SU-DHL-6 (cell line): ENCODE measurements at regions not wholly inside any gene's neighbourhood (a gene's known extent, or its start where the extent isn't known, plus 50 kb on each side); places are given as distances from the start of the nearest gene placed in this dataset.

Source experiments
- H2AFZ ChIP-seq: fragments of 200-600 bp; sonication (generic); 2 replicates; pipeline ENCODE4 v1.6.1; 2014; ENCODE audit warnings: low read depth, mild to moderate bottlenecking, moderate library complexity, mixed read lengths, antibody characterized with exemption, low read length; ENCODE audit not compliant: severe bottlenecking
- H3F3A ChIP-seq: fragments of 200-600 bp; shearing (Covaris generic); 2 replicates; pipeline ENCODE4 v1.6.0; 2016; ENCODE audit warnings: antibody characterized with exemption, mild to moderate bottlenecking; ENCODE audit not compliant: insufficient read depth
- H3K27ac ChIP-seq: fragments of 200-600 bp; sonication (generic); 2 replicates; pipeline ENCODE4 v1.5.1; 2016; ENCODE audit warnings: low read depth, mild to moderate bottlenecking, low read length, moderate library complexity, mixed read lengths
- H3K27me3 ChIP-seq: fragments of 200-600 bp; sonication (generic), shearing (Covaris generic); 2 replicates; pipeline ENCODE4 v1.6.0; 2014; ENCODE audit warnings: mild to moderate bottlenecking, low read length
- H3K36me3 ChIP-seq: fragments of 200-600 bp; sonication (generic); 2 replicates; pipeline ENCODE4 v1.6.1; 2014; ENCODE audit warnings: mild to moderate bottlenecking, low read length, mixed read lengths
- H3K4me2 ChIP-seq: fragments of 300-600, 200-600 bp; shearing (Covaris generic), sonication (generic); 2 replicates; pipeline ENCODE4 v1.6.0; 2014; ENCODE audit warnings: low read length, low read depth, mild to moderate bottlenecking; ENCODE audit not compliant: poor library complexity, severe bottlenecking
- H3K4me3 ChIP-seq: fragments of 200-600 bp; sonication (generic); 2 replicates; pipeline ENCODE4 v1.5.1; 2014; ENCODE audit warnings: antibody characterized with exemption, low read length, mild to moderate bottlenecking, mixed read lengths; ENCODE audit not compliant: insufficient read depth, poor library complexity, severe bottlenecking
- H3K79me2 ChIP-seq: fragments of 200-600 bp; sonication (generic); 2 replicates; pipeline ENCODE4 v1.6.1; 2014; ENCODE audit warnings: mild to moderate bottlenecking, low read length, moderate library complexity; ENCODE audit not compliant: insufficient read depth
- H3K9ac ChIP-seq: fragments of 200-600 bp; sonication (generic); 2 replicates; pipeline ENCODE4 v1.7.0; 2014; ENCODE audit warnings: mild to moderate bottlenecking, low read length
- H3K9me2 ChIP-seq: fragments of 200-600 bp; sonication (generic); replicated peaks from 2 replicates; pipeline ENCODE4 v1.6.1; 2014; ENCODE audit warnings: low read length; ENCODE audit not compliant: insufficient read depth
- H3K9me3 ChIP-seq: fragments of 200-600 bp; sonication (generic); 2 replicates; pipeline ENCODE4 v1.6.1; 2014; ENCODE audit warnings: low read length, mixed read lengths; ENCODE audit not compliant: insufficient read depth
- H4K20me1 ChIP-seq: fragments of 200-600 bp; sonication (generic); 2 replicates; pipeline ENCODE4 v1.6.1; 2014; ENCODE audit warnings: low read depth, mild to moderate bottlenecking, antibody characterized with exemption, low read length, moderate library complexity, mixed read lengths
- CTCF ChIP-seq: fragments of 200-600 bp; sonication (generic); IDR thresholded peaks from one replicate; pipeline ENCODE4 v1.5.1; 2017; ENCODE audit warnings: antibody characterized with exemption, mild to moderate bottlenecking, low read length, moderate library complexity; ENCODE audit not compliant: insufficient read depth, poor library complexity, severe bottlenecking
- EZH2phosphoT487 ChIP-seq: fragments of 200-600 bp; sonication (generic), shearing (Covaris generic); conservative IDR thresholded peaks from 2 replicates; pipeline ENCODE4 v1.6.1; 2018; ENCODE audit warnings: mild to moderate bottlenecking, antibody characterized with exemption, low read length, moderate library complexity, mixed read lengths

GRCh38 chr9:31608416-31608815 lies 776.0 kb upstream of the ACO1 start:
- no peaks in the 10 kb centered on the region for H3K9me3 ChIP-seq
- H3K9ac ChIP-seq: no peak overlapping the region
- no peak for TF ChIP-seq CTCF
- TF ChIP-seq EZH2phosphoT487: no peak
- H3K9me2 ChIP-seq: no peaks in the 10 kb centered on the region
- H4K20me1 ChIP-seq: no peaks in the 10 kb centered on the region
- H3K27ac ChIP-seq: no peak overlapping the region
- H3K4me2 ChIP-seq: no peak overlapping the region
- no peaks in the 10 kb centered on the region for H3F3A ChIP-seq
- H3K4me3 ChIP-seq: no peak overlapping the region
- H3K36me3 ChIP-seq: no peaks in the 10 kb centered on the region
- no peaks in the 10 kb centered on the region for H3K79me2 ChIP-seq
- no peak overlapping the region for H2AFZ ChIP-seq
- H3K27me3 ChIP-seq: no peaks in the 10 kb centered on the region

GRCh38 chr9:31608881-31609280 lies 775.6 kb upstream of the ACO1 start:
- Histone ChIP-seq H3K79me2 (no peaks in the 10 kb centered on the region), H2AFZ (no peak overlapping the region), H4K20me1 (no peaks in the 10 kb centered on the region), H3K4me2 (no peak overlapping the region), H3K4me3 (no peak overlapping the region), H3K9me3 (no peaks in the 10 kb centered on the region), H3F3A (no peaks in the 10 kb centered on the region), H3K27me3 (no peaks in the 10 kb centered on the region), H3K36me3 (no peaks in the 10 kb centered on the region), H3K9ac (no peak overlapping the region), H3K27ac (no peak overlapping the region), H3K9me2 (no peaks in the 10 kb centered on the region)
- no peak for TF ChIP-seq CTCF
- no peak for TF ChIP-seq EZH2phosphoT487

- Histone ChIP-seq H3K4me3 (no peak overlapping the region), H3F3A (no peaks in the 10 kb centered on the region), H3K36me3 (no peaks in the 10 kb centered on the region), H3K9me3 (no peaks in the 10 kb centered on the region), H2AFZ (no peak overlapping the region), H3K4me2 (no peak overlapping the region), H3K9ac (no peak overlapping the region), H4K20me1 (no peaks in the 10 kb centered on the region), H3K27me3 (no peaks in the 10 kb centered on the region), H3K27ac (no peak overlapping the region), H3K9me2 (no peaks in the 10 kb centered on the region), H3K79me2 (no peaks in the 10 kb centered on the region)
- TF ChIP-seq EZH2phosphoT487: no peak
- TF ChIP-seq CTCF: no peak
Measured at GRCh38 chr9:31612336-31613030, 772.0 kb upstream of the ACO1 start.
